GM23338 (cell line): ENCODE measurements at regions not wholly inside any gene's neighbourhood (a gene's known extent, or its start where the extent isn't known, plus 50 kb on each side); places are given as distances from the start of the nearest gene placed in this dataset.

ENCODE experiments used
- ATAC-seq: fragments of 200-7000 bp; cut with Tn5 transposase; 3 replicates; pipeline ENCODE4 v1.9.1; 2020
- DNase-seq: peaks from one replicate; pipeline ENCODE4 v3.0.0-alpha.2; 2015; ENCODE audit warnings: low spot score
- H2AFZ ChIP-seq: fragments of 200-600 bp; sonication (generic); 2 replicates; pipeline ENCODE4 v1.8.0; 2016; ENCODE audit warnings: antibody characterized with exemption, mild to moderate bottlenecking, moderate library complexity
- H3F3A ChIP-seq: fragments of 200-600 bp; sonication (generic); replicated peaks from 2 replicates; pipeline ENCODE4 v1.8.0; 2017; ENCODE audit warnings: antibody characterized with exemption, mixed run types, low read depth
- H3K27ac ChIP-seq: fragments of 200-600 bp; sonication (generic); 2 replicates; pipeline ENCODE4 v1.6.1; 2016; ENCODE audit warnings: low read depth
- H3K27me3 ChIP-seq: fragments of 200-600 bp; sonication (generic); 2 replicates; pipeline ENCODE4 v1.8.0; 2016; ENCODE audit warnings: mild to moderate bottlenecking, mixed run types, moderate library complexity; ENCODE audit not compliant: insufficient read depth
- H3K36me3 ChIP-seq: fragments of 200-600 bp; sonication (generic); 2 replicates; pipeline ENCODE4 v1.8.0; 2016; ENCODE audit warnings: mild to moderate bottlenecking; ENCODE audit not compliant: insufficient read depth
- H3K4me1 ChIP-seq: fragments of 200-600 bp; sonication (generic); 2 replicates; pipeline ENCODE4 v1.8.0; 2016; ENCODE audit warnings: mild to moderate bottlenecking, moderate library complexity; ENCODE audit not compliant: insufficient read depth
- H3K4me2 ChIP-seq: fragments of 200-600 bp; sonication (generic); 2 replicates; pipeline ENCODE4 v1.7.1; 2017; ENCODE audit warnings: mixed run types
- H3K4me3 ChIP-seq: fragments of 200-600 bp; sonication (generic); 2 replicates; pipeline ENCODE4 v1.6.1; 2016; ENCODE audit warnings: mixed run types
- H3K79me2 ChIP-seq: fragments of 200-600 bp; sonication (generic); replicated peaks from 2 replicates; pipeline ENCODE4 v1.8.0; 2017; ENCODE audit warnings: mild to moderate bottlenecking; ENCODE audit not compliant: insufficient read depth
- H3K9me2 ChIP-seq: fragments of 200-600 bp; sonication (generic); 2 replicates; pipeline ENCODE4 v1.8.0; 2017; ENCODE audit not compliant: insufficient read depth
- H4K20me1 ChIP-seq: fragments of 200-600 bp; sonication (generic); replicated peaks from 2 replicates; pipeline ENCODE4 v1.8.0; 2017; ENCODE audit warnings: mild to moderate bottlenecking; ENCODE audit not compliant: insufficient read depth
- H3K27ac Mint-ChIP-seq: 2 replicates; pipeline ENCODE4 v1.8.0; 2020; ENCODE audit warnings: inconsistent platforms, mild to moderate bottlenecking, moderate library complexity, mixed read lengths
- H3K27me3 Mint-ChIP-seq: 3 replicates; pipeline ENCODE4 v1.8.0; 2022; ENCODE audit warnings: low read depth, mild to moderate bottlenecking, moderate library complexity, mixed read lengths, inconsistent platforms; ENCODE audit not compliant: insufficient read depth, poor library complexity
- H3K36me3 Mint-ChIP-seq: 3 replicates; pipeline ENCODE4 v1.8.0; 2021; ENCODE audit warnings: low read depth, mild to moderate bottlenecking, inconsistent platforms, moderate library complexity, mixed read lengths
- H3K4me1 Mint-ChIP-seq: 3 replicates; pipeline ENCODE4 v1.8.0; 2020; ENCODE audit warnings: mild to moderate bottlenecking, inconsistent platforms, mixed read lengths
- H3K4me3 Mint-ChIP-seq: 3 replicates; pipeline ENCODE4 v1.8.0; 2021; ENCODE audit warnings: moderate library complexity, mild to moderate bottlenecking, inconsistent platforms, mixed read lengths
- H3K9me3 Mint-ChIP-seq: 3 replicates; pipeline ENCODE4 v1.8.0; 2020; ENCODE audit warnings: moderate library complexity, mild to moderate bottlenecking, inconsistent platforms, mixed read lengths
- CREB1 ChIP-seq: fragments of 250-450 bp; sonication (Bioruptor Pico); IDR thresholded peaks from 2 replicates; pipeline ENCODE4 v1.5.0; 2020; ENCODE audit warnings: low read depth, mild to moderate bottlenecking, moderate library complexity
- EZH2 ChIP-seq: fragments of 200-600 bp; sonication (generic); IDR thresholded peaks from one replicate; pipeline ENCODE4 v1.8.0; 2017; ENCODE audit warnings: antibody characterized with exemption, mild to moderate bottlenecking, low read depth; ENCODE audit not compliant: unreplicated experiment
- EZH2phosphoT487 ChIP-seq: fragments of 200-600 bp; sonication (generic); IDR thresholded peaks from one replicate; pipeline ENCODE4 v1.8.1; 2018; ENCODE audit warnings: antibody characterized with exemption; ENCODE audit not compliant: unreplicated experiment
- JUNB ChIP-seq: IDR thresholded peaks from one replicate; pipeline ENCODE4 v1.6.1; 2016; ENCODE audit warnings: antibody characterized with exemption; ENCODE audit not compliant: unreplicated experiment
- NANOG ChIP-seq: IDR thresholded peaks from 2 replicates; pipeline ENCODE4 v1.6.1; 2016; ENCODE audit warnings: antibody characterized with exemption, borderline replicate concordance
- POLR2AphosphoS5 ChIP-seq: IDR thresholded peaks from 2 replicates; pipeline ENCODE4 v1.6.1; 2016; ENCODE audit warnings: antibody characterized with exemption, low read depth
- STAT1 ChIP-seq: IDR thresholded peaks from one replicate; pipeline ENCODE4 v1.6.1; 2016; ENCODE audit warnings: antibody characterized with exemption; ENCODE audit not compliant: unreplicated experiment
- ZNF114 ChIP-seq: fragments of 250-450 bp; sonication (Bioruptor Pico); IDR thresholded peaks from 2 replicates; pipeline ENCODE4 v1.5.0; 2020; ENCODE audit warnings: mild to moderate bottlenecking, moderate library complexity
- ZNF331 ChIP-seq: fragments of 250-450 bp; sonication (Bioruptor Pico); IDR thresholded peaks from 2 replicates; pipeline ENCODE4 v1.5.0; 2020; ENCODE audit warnings: low read depth, mild to moderate bottlenecking, moderate library complexity
- TF ChIP-seq, protein P1 (sequence below): IDR thresholded peaks from one replicate; pipeline ENCODE4 v1.6.1; 2018; ENCODE audit warnings: antibody characterized with exemption; ENCODE audit not compliant: unreplicated experiment
- TF ChIP-seq, protein P2 (sequence below), 2 experiments: fragments of 200-600 bp in 1 of 2; sonication (generic) in 1 of 2; conservative IDR thresholded peaks; 2 replicates each; pipeline versions ENCODE4 v1.5.1 to v1.6.1; 2016 to 2017; ENCODE audit warnings: antibody characterized with exemption in 2 of 2, low read depth in 2 of 2, mild to moderate bottlenecking in 2 of 2, moderate library complexity in 1 of 2
- TF ChIP-seq, protein P3 (sequence below): IDR thresholded peaks from 2 replicates; pipeline ENCODE4 v1.6.1; 2016; ENCODE audit warnings: antibody characterized with exemption

- H3K9me2 ChIP-seq, result no peaks in the 10 kb centered on the region
- no peaks in the 10 kb centered on the region for H3K79me2 ChIP-seq
- H4K20me1 ChIP-seq, result no peaks in the 10 kb centered on the region
- no peak overlapping the region for H2AFZ ChIP-seq
- H3K36me3 ChIP-seq, result no peaks in the 10 kb centered on the region
- H3F3A ChIP-seq, result no peaks in the 10 kb centered on the region
- H3K4me2 ChIP-seq, result no peak overlapping the region
- Mint-ChIP-seq H3K9me3 (peaks cover 2% of the 10 kb centered on the region; the same call in 2 of the 3 replicates), H3K4me3 (no peak overlapping the region), H3K4me1 (no peaks in the 10 kb centered on the region; the same call in 2 of the 3 replicates), H3K27me3 (peaks cover 5% of the 10 kb centered on the region), H3K27ac (no peak overlapping the region), H3K36me3 (no peaks in the 10 kb centered on the region; the same call in 2 of the 3 replicates)
- H3K4me3 ChIP-seq, result no peak overlapping the region
- ATAC-seq (no peak), DNase-seq (no peak)
- no peak overlapping the region for H3K27ac ChIP-seq
- TF ChIP-seq EZH2phosphoT487 (no peak), POLR2AphosphoS5 (no peak)
- no peaks in the 10 kb centered on the region for H3K27me3 ChIP-seq
- no peaks in the 10 kb centered on the region for H3K4me1 ChIP-seq
Measured at GRCh38 chr1:24983006-24983680, 53.1 kb upstream of the RUNX3 start.

DNA sequence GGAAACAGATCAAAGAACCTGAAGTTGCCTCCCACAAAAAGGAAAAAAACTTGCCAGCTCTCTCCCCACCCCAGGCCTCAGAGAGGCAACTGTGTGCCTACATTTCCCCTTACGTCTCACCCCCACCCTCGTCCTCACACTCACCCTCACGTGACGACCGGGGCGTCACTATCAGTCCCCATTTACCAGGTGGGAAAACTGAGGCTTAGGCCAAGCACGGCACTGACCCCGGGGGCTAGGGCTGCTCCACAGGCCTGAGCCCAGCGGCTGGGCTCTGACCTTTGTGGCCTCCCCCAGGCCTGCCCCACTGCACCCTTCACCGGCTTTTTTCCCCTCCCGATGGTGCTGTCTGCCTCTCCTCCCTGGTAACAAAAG is 51.5 kb upstream of the RUNX3 start:
- Histone ChIP-seq H3K4me1 (no peaks in the 10 kb centered on the region), H2AFZ (no peak overlapping the region), H4K20me1 (no peaks in the 10 kb centered on the region), H3K27me3 (no peaks in the 10 kb centered on the region), H3K9me2 (no peaks in the 10 kb centered on the region), H3F3A (no peaks in the 10 kb centered on the region), H3K4me2 (no peak overlapping the region), H3K4me3 (no peak overlapping the region), H3K79me2 (no peaks in the 10 kb centered on the region), H3K36me3 (no peaks in the 10 kb centered on the region), H3K27ac (no peak overlapping the region)
- Mint-ChIP-seq H3K27ac (no peak overlapping the region), H3K9me3 (peaks cover 7% of the 10 kb centered on the region), H3K4me1 (no peaks in the 10 kb centered on the region; the same call in 2 of the 3 replicates), H3K27me3 (peaks cover 5% of the 10 kb centered on the region), H3K36me3 (no peaks in the 10 kb centered on the region; the same call in 2 of the 3 replicates), H3K4me3 (no peak overlapping the region)
- DNase-seq (no peak), ATAC-seq (no peak)
- TF ChIP-seq CREB1 (CRISPR knock-in tag) (no peak), JUNB (no peak), ZNF331 (no peak), ZNF114 (CRISPR knock-in tag) (no peak), NANOG (no peak), EZH2 (no peak), STAT1 (no peak)
- TF ChIP-seq, protein P1, sequence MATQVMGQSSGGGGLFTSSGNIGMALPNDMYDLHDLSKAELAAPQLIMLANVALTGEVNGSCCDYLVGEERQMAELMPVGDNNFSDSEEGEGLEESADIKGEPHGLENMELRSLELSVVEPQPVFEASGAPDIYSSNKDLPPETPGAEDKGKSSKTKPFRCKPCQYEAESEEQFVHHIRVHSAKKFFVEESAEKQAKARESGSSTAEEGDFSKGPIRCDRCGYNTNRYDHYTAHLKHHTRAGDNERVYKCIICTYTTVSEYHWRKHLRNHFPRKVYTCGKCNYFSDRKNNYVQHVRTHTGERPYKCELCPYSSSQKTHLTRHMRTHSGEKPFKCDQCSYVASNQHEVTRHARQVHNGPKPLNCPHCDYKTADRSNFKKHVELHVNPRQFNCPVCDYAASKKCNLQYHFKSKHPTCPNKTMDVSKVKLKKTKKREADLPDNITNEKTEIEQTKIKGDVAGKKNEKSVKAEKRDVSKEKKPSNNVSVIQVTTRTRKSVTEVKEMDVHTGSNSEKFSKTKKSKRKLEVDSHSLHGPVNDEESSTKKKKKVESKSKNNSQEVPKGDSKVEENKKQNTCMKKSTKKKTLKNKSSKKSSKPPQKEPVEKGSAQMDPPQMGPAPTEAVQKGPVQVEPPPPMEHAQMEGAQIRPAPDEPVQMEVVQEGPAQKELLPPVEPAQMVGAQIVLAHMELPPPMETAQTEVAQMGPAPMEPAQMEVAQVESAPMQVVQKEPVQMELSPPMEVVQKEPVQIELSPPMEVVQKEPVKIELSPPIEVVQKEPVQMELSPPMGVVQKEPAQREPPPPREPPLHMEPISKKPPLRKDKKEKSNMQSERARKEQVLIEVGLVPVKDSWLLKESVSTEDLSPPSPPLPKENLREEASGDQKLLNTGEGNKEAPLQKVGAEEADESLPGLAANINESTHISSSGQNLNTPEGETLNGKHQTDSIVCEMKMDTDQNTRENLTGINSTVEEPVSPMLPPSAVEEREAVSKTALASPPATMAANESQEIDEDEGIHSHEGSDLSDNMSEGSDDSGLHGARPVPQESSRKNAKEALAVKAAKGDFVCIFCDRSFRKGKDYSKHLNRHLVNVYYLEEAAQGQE, result no peak
- TF ChIP-seq, protein P2, sequence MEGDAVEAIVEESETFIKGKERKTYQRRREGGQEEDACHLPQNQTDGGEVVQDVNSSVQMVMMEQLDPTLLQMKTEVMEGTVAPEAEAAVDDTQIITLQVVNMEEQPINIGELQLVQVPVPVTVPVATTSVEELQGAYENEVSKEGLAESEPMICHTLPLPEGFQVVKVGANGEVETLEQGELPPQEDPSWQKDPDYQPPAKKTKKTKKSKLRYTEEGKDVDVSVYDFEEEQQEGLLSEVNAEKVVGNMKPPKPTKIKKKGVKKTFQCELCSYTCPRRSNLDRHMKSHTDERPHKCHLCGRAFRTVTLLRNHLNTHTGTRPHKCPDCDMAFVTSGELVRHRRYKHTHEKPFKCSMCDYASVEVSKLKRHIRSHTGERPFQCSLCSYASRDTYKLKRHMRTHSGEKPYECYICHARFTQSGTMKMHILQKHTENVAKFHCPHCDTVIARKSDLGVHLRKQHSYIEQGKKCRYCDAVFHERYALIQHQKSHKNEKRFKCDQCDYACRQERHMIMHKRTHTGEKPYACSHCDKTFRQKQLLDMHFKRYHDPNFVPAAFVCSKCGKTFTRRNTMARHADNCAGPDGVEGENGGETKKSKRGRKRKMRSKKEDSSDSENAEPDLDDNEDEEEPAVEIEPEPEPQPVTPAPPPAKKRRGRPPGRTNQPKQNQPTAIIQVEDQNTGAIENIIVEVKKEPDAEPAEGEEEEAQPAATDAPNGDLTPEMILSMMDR (conservative IDR thresholded peaks at IDR 0.05; ENCODE audit: low read depth in 2 of 2), result no peak
- TF ChIP-seq, protein P3, sequence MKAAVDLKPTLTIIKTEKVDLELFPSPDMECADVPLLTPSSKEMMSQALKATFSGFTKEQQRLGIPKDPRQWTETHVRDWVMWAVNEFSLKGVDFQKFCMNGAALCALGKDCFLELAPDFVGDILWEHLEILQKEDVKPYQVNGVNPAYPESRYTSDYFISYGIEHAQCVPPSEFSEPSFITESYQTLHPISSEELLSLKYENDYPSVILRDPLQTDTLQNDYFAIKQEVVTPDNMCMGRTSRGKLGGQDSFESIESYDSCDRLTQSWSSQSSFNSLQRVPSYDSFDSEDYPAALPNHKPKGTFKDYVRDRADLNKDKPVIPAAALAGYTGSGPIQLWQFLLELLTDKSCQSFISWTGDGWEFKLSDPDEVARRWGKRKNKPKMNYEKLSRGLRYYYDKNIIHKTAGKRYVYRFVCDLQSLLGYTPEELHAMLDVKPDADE, result no peak
